Peyer's patch (tissue), 4 donors: ENCODE measurements at regions not wholly inside any gene's neighbourhood (a gene's known extent, or its start where the extent isn't known, plus 50 kb on each side); places are given as distances from the start of the nearest gene placed in this dataset.

Experiments
- POLR2A ChIP-seq, 2 donors: fragments of 450-650 bp; IDR thresholded peaks; one replicate each; pipeline ENCODE4 v1.5.1; 2017; ENCODE audit warnings: antibody characterized with exemption in 2 of 2, mild to moderate bottlenecking in 2 of 2, moderate library complexity in 2 of 2
- TF ChIP-seq, protein P1 (sequence below), 6 experiments: fragments of 450-650 bp in 4 of 6; fragments of 200-600 bp in 2 of 6; sonication (generic) in 1 of 6; IDR thresholded peaks; one replicate each; pipeline ENCODE4 v1.5.1; 2017 to 2019; ENCODE audit warnings: antibody characterized with exemption in 6 of 6, mild to moderate bottlenecking in 3 of 6, moderate library complexity in 1 of 6

DNA sequence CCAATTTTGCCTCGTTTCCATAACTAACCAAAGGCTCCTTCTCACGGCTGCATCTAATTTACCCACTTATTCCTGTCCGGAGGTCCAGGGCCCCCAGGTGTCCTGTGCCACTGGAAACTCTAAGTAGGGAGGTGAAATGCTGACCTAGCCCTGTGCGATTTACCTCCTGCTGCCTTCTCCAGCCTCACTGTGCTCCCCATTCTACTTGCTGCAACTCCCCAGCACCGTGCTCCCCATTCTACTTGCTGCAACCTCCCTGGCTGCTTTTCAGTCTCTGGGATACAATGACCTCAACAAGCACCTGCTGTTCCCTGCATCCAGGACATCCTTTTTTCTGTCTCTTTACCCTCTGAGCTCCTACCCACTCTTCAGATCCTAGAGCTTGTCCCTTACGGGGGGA lies 254.7 kb upstream of the PROK2 start:
- TF ChIP-seq, protein P1, sequence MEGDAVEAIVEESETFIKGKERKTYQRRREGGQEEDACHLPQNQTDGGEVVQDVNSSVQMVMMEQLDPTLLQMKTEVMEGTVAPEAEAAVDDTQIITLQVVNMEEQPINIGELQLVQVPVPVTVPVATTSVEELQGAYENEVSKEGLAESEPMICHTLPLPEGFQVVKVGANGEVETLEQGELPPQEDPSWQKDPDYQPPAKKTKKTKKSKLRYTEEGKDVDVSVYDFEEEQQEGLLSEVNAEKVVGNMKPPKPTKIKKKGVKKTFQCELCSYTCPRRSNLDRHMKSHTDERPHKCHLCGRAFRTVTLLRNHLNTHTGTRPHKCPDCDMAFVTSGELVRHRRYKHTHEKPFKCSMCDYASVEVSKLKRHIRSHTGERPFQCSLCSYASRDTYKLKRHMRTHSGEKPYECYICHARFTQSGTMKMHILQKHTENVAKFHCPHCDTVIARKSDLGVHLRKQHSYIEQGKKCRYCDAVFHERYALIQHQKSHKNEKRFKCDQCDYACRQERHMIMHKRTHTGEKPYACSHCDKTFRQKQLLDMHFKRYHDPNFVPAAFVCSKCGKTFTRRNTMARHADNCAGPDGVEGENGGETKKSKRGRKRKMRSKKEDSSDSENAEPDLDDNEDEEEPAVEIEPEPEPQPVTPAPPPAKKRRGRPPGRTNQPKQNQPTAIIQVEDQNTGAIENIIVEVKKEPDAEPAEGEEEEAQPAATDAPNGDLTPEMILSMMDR (IDR thresholded peaks at IDR 0.05) = no peak
- no peak for TF ChIP-seq POLR2A (IDR thresholded peaks at IDR 0.05)
